ENCODE measurements at regions not wholly inside any gene's neighbourhood (a gene's known extent, or its start where the extent isn't known, plus 50 kb on each side); places are given as distances from the start of the nearest gene placed in this dataset.

GRCh38 chr4:32994981-32995881, 2275.1 kb downstream of the PCDH7 start:
- TF ChIP-seq CTCF (IDR thresholded peaks at IDR 0.05; ENCODE audit: control extremely low read depth in 1 of 3, insufficient read depth in 1 of 3, low read depth in 1 of 3, low read length in 3 of 3) (no peak), POLR2AphosphoS5 (IDR thresholded peaks at IDR 0.05; ENCODE audit: low read depth, low read length) (no peak), YY1 (IDR thresholded peaks at IDR 0.05; ENCODE audit: low read depth, low read length) (no peak)
